ENCODE measurements at regions not wholly inside any gene's neighbourhood (a gene's known extent, or its start where the extent isn't known, plus 50 kb on each side); places are given as distances from the start of the nearest gene placed in this dataset.

DNA sequence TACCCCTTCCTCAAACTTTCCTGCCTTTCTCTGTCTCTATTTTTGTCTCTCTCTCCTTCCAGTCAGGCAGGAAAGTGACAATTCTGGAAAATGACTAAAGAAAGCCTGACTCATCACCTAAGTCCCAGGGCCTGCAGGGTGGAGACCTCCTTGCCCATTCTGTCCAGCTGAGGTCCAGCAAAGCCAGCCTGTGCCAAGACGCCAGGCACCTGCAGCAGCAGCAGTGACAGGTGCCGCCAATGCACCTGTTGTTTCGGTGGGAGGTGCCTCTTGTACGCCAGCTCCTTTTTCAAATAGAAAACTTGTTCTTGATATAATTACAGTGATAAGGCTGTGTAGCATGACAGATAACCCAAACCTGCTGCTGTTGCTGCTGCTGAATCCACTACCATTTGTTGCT, 501.3 kb downstream of the NTRK3 start:
- no peak for TF ChIP-seq EZH2 (IDR thresholded peaks at IDR 0.05; ENCODE audit: borderline replicate concordance, low read depth, low read length, poor library complexity, severe bottlenecking)
- TF ChIP-seq, protein P1, sequence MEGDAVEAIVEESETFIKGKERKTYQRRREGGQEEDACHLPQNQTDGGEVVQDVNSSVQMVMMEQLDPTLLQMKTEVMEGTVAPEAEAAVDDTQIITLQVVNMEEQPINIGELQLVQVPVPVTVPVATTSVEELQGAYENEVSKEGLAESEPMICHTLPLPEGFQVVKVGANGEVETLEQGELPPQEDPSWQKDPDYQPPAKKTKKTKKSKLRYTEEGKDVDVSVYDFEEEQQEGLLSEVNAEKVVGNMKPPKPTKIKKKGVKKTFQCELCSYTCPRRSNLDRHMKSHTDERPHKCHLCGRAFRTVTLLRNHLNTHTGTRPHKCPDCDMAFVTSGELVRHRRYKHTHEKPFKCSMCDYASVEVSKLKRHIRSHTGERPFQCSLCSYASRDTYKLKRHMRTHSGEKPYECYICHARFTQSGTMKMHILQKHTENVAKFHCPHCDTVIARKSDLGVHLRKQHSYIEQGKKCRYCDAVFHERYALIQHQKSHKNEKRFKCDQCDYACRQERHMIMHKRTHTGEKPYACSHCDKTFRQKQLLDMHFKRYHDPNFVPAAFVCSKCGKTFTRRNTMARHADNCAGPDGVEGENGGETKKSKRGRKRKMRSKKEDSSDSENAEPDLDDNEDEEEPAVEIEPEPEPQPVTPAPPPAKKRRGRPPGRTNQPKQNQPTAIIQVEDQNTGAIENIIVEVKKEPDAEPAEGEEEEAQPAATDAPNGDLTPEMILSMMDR (conservative IDR thresholded peaks at IDR 0.05; ENCODE audit: low read depth, low read length) = no peak

Data from A673 (cell line).